GM23338 (cell line): ENCODE measurements at regions not wholly inside any gene's neighbourhood (a gene's known extent, or its start where the extent isn't known, plus 50 kb on each side); places are given as distances from the start of the nearest gene placed in this dataset.

Source experiments
- CTCF ChIP-seq, 2 experiments: fragments of 200-600 bp in 1 of 2; sonication (generic) in 1 of 2; conservative IDR thresholded peaks; 2 replicates each; pipeline versions ENCODE4 v1.5.1 to v1.6.1; 2016 to 2017; ENCODE audit warnings: antibody characterized with exemption in 2 of 2, low read depth in 2 of 2, mild to moderate bottlenecking in 2 of 2, moderate library complexity in 1 of 2
- POLR2AphosphoS5 ChIP-seq: IDR thresholded peaks from 2 replicates; pipeline ENCODE4 v1.6.1; 2016; ENCODE audit warnings: antibody characterized with exemption, low read depth

GRCh38 chr2:201957091-201957490 is 76.6 kb upstream of the FZD7 start:
- TF ChIP-seq POLR2AphosphoS5 (no peak), CTCF (conservative IDR thresholded peaks at IDR 0.05; ENCODE audit: low read depth in 2 of 2) (no peak)
